H9 (cell line): ENCODE measurements at regions not wholly inside any gene's neighbourhood (a gene's known extent, or its start where the extent isn't known, plus 50 kb on each side); places are given as distances from the start of the nearest gene placed in this dataset.

ENCODE experiments used
- DNase-seq: peaks from one replicate; pipeline ENCODE4 v3.0.0-alpha.2; 2017
- H2AFZ ChIP-seq: one replicate; pipeline ENCODE4 v1.6.1; 2013; ENCODE audit warnings: mild to moderate bottlenecking, low read length, control low read depth, moderate library complexity
- H2AK5ac ChIP-seq: 2 replicates; pipeline ENCODE4 v1.6.1; 2013; ENCODE audit warnings: low read length, control low read depth, mixed read lengths; ENCODE audit not compliant: insufficient read length
- H2BK120ac ChIP-seq: one replicate; pipeline ENCODE4 v1.6.1; 2013; ENCODE audit warnings: low read depth, mild to moderate bottlenecking, low read length, control low read depth, inconsistent platforms; ENCODE audit not compliant: poor library complexity, severe bottlenecking
- H2BK12ac ChIP-seq: 2 replicates; pipeline ENCODE4 v1.6.1; 2013; ENCODE audit warnings: low read length, control low read depth, mixed read lengths, low read depth; ENCODE audit not compliant: insufficient read length
- H2BK15ac ChIP-seq: 2 replicates; pipeline ENCODE4 v1.6.1; 2013; ENCODE audit warnings: low read depth, low read length, control low read depth
- H2BK20ac ChIP-seq: one replicate; pipeline ENCODE4 v1.6.1; 2013; ENCODE audit warnings: low read depth, mild to moderate bottlenecking, low read length, control low read depth, inconsistent platforms; ENCODE audit not compliant: poor library complexity, severe bottlenecking
- H2BK5ac ChIP-seq: 2 replicates; pipeline ENCODE4 v1.6.1; 2013; ENCODE audit warnings: low read length, control low read depth, mixed read lengths; ENCODE audit not compliant: insufficient read length
- H3K14ac ChIP-seq: 2 replicates; pipeline ENCODE4 v1.6.1; 2013; ENCODE audit warnings: low read length, control low read depth; ENCODE audit not compliant: insufficient read depth
- H3K18ac ChIP-seq: 2 replicates; pipeline ENCODE4 v1.6.1; 2013; ENCODE audit warnings: low read depth, mild to moderate bottlenecking, mixed read lengths, low read length, control low read depth; ENCODE audit not compliant: insufficient read length
- H3K23ac ChIP-seq: 2 replicates; pipeline ENCODE4 v1.6.1; 2013; ENCODE audit warnings: low read length, control low read depth, mixed read lengths, low read depth; ENCODE audit not compliant: insufficient read length
- H3K23me2 ChIP-seq: 2 replicates; pipeline ENCODE4 v1.6.1; 2013; ENCODE audit warnings: low read depth, mild to moderate bottlenecking, mixed read lengths, low read length, control low read depth; ENCODE audit not compliant: insufficient read length, poor library complexity, severe bottlenecking
- H3K27ac ChIP-seq: 2 replicates; pipeline ENCODE4 v1.5.1; 2013; ENCODE audit warnings: low read length, control low read depth, mixed read lengths, low read depth; ENCODE audit not compliant: insufficient read length
- H3K27me3 ChIP-seq: 2 replicates; pipeline ENCODE4 v1.6.1; 2013; ENCODE audit warnings: low read length, control low read depth, inconsistent platforms; ENCODE audit not compliant: insufficient read depth
- H3K4ac ChIP-seq: 2 replicates; pipeline ENCODE4 v1.6.1; 2013; ENCODE audit warnings: low read depth, mild to moderate bottlenecking, control low read depth, inconsistent platforms, low read length, moderate library complexity
- H3K4me1 ChIP-seq: 2 replicates; pipeline ENCODE4 v1.6.1; 2013; ENCODE audit warnings: low read length, control low read depth, inconsistent platforms; ENCODE audit not compliant: insufficient read depth
- H3K4me2 ChIP-seq: 2 replicates; pipeline ENCODE4 v1.6.1; 2013; ENCODE audit warnings: low read length, control low read depth, mixed read lengths; ENCODE audit not compliant: insufficient read length, insufficient read depth
- H3K56ac ChIP-seq: 2 replicates; pipeline ENCODE4 v1.6.1; 2013; ENCODE audit warnings: low read depth, mild to moderate bottlenecking, mixed read lengths, low read length, control low read depth; ENCODE audit not compliant: insufficient read length
- H3K79me1 ChIP-seq: 2 replicates; pipeline ENCODE4 v1.6.1; 2013; ENCODE audit warnings: low read depth, mild to moderate bottlenecking, moderate library complexity, low read length, control low read depth, inconsistent platforms; ENCODE audit not compliant: insufficient read depth, poor library complexity, severe bottlenecking
- H3K79me2 ChIP-seq: 2 replicates; pipeline ENCODE4 v1.6.1; 2013; ENCODE audit warnings: low read length, control low read depth, inconsistent platforms; ENCODE audit not compliant: insufficient read depth
- H3K9ac ChIP-seq: 2 replicates; pipeline ENCODE4 v1.6.1; 2013; ENCODE audit warnings: low read length, control low read depth, mixed read lengths; ENCODE audit not compliant: insufficient read length; ENCODE audit errors: extremely low read depth
- H3K9me3 ChIP-seq: one replicate; pipeline ENCODE4 v1.6.1; 2013; ENCODE audit warnings: low read depth, low read length, inconsistent platforms; ENCODE audit not compliant: control insufficient read depth
- H3T11ph ChIP-seq: one replicate; pipeline ENCODE4 v1.6.1; 2013; ENCODE audit warnings: mild to moderate bottlenecking, low read length, control low read depth, inconsistent platforms
- H4K20me1 ChIP-seq: one replicate; pipeline ENCODE4 v1.6.1; 2013; ENCODE audit not compliant: control insufficient read depth, insufficient read length, insufficient read depth
- H4K5ac ChIP-seq: 2 replicates; pipeline ENCODE4 v1.6.1; 2013; ENCODE audit warnings: low read depth, mild to moderate bottlenecking, mixed read lengths, low read length, control low read depth; ENCODE audit not compliant: insufficient read length
- H4K8ac ChIP-seq: replicated peaks from 2 replicates; pipeline ENCODE4 v1.6.1; 2013; ENCODE audit warnings: low read length, control low read depth, mixed read lengths, low read depth; ENCODE audit not compliant: insufficient read length
- H4K91ac ChIP-seq: 2 replicates; pipeline ENCODE4 v1.6.1; 2013; ENCODE audit warnings: low read depth, mild to moderate bottlenecking, moderate library complexity, mixed read lengths, low read length, control low read depth; ENCODE audit not compliant: insufficient read length
- H3K27ac Mint-ChIP-seq, 3 experiments: 2 replicates in 2 of 3; 3 replicates in 1 of 3; pipeline ENCODE4 v1.8.0; 2020 to 2021; ENCODE audit warnings: mixed read lengths in 3 of 3, mild to moderate bottlenecking in 1 of 3, moderate library complexity in 1 of 3
- H3K27me3 Mint-ChIP-seq: 2 replicates; pipeline ENCODE4 v1.8.0; 2021; ENCODE audit warnings: low read depth, mild to moderate bottlenecking, moderate library complexity, mixed read lengths
- H3K36me3 Mint-ChIP-seq, 3 experiments: 2 replicates in 2 of 3; 3 replicates in 1 of 3; pipeline ENCODE4 v1.8.0; 2020 to 2021; ENCODE audit warnings: low read depth in 3 of 3, mixed read lengths in 3 of 3; ENCODE audit not compliant: insufficient read depth in 1 of 3
- H3K4me1 Mint-ChIP-seq, 2 experiments: 2 replicates each; pipeline ENCODE4 v1.8.0; 2020; ENCODE audit warnings: mixed read lengths in 2 of 2
- H3K4me3 Mint-ChIP-seq, 2 experiments: 2 replicates in 1 of 2; 3 replicates in 1 of 2; pipeline ENCODE4 v1.8.0; 2020 to 2021; ENCODE audit warnings: mild to moderate bottlenecking in 2 of 2, mixed read lengths in 2 of 2, moderate library complexity in 1 of 2
- H3K9me3 Mint-ChIP-seq, 2 experiments: 2 replicates in 1 of 2; 3 replicates in 1 of 2; pipeline ENCODE4 v1.8.0; 2020; ENCODE audit warnings: mild to moderate bottlenecking in 2 of 2, mixed read lengths in 2 of 2, moderate library complexity in 1 of 2
- CTCF ChIP-seq: fragments of 200-600 bp; sonication (generic); conservative IDR thresholded peaks from 3 replicates; pipeline ENCODE4 v1.8.0; 2021; ENCODE audit warnings: antibody characterized with exemption, mild to moderate bottlenecking
- WGBS: extraction: QIAGEN DNeasy Blood & Tissue Kit; methylation state at CpG from one replicate; pipeline ENCODE4 v1.1.7; 2013; ENCODE audit warnings: missing lambda C conversion rate, low lambda C conversion rate, mixed read lengths; ENCODE audit not compliant: insufficient read length; ENCODE audit errors: extremely low coverage; 5-methylcytosine and 5-hydroxymethylcytosine counted together

DNA sequence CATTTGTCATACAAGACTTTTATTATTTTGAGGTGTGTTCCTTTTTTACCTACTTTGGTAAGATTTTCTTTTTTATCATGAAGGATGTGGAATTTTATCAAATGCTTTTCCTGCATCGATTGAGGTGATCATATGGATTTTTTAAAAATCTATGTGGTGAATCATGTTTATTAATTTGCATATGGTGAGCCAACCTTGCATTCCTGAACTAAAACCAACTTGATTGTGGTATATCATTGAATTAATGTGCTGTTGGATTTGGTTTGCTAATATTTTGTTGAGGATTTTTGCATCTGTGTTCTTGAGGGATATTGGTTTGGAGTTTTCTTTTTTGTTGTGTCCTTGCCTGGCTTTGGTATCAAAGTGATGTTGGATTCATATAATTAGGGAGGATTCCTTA lies 848.1 kb upstream of the EYS start:
- no peaks in the 10 kb centered on the region for H3K4me1 Mint-ChIP-seq
- no peak for TF ChIP-seq CTCF
- no peaks in the 10 kb centered on the region for H3K27me3 ChIP-seq
- no peak overlapping the region for H2BK5ac ChIP-seq
- no peaks in the 10 kb centered on the region for H3K79me1 ChIP-seq
- no peak overlapping the region for H2BK120ac ChIP-seq
- no peak overlapping the region for H3K14ac ChIP-seq
- no peaks in the 10 kb centered on the region for H3K23me2 ChIP-seq
- H2BK15ac ChIP-seq = no peak overlapping the region
- no peak overlapping the region for H4K91ac ChIP-seq
- H4K20me1 ChIP-seq = no peaks in the 10 kb centered on the region
- peaks cover 31 to 39% of the 10 kb centered on the region in 2 experiments for H3K9me3 Mint-ChIP-seq
- peaks cover 4 to 47% (median 11%) of the 10 kb centered on the region in 3 experiments for H3K36me3 Mint-ChIP-seq
- no peak overlapping the region for H3K56ac ChIP-seq
- no peak overlapping the region for H3K4me2 ChIP-seq
- H3K23ac ChIP-seq = no peak overlapping the region
- H3K27me3 Mint-ChIP-seq = no peaks in the 10 kb centered on the region
- H2BK12ac ChIP-seq = no peak overlapping the region
- H2BK20ac ChIP-seq = no peak overlapping the region
- no peak overlapping the region for H3K18ac ChIP-seq
- H3K4me1 ChIP-seq = no peaks in the 10 kb centered on the region
- H3K9ac ChIP-seq = no peak overlapping the region
- no peaks in the 10 kb centered on the region for H3K79me2 ChIP-seq
- no peak for DNase-seq
- no peak overlapping the region for H2AK5ac ChIP-seq
- no peak overlapping the region for H3T11ph ChIP-seq
- H3K9me3 ChIP-seq = no peaks in the 10 kb centered on the region
- no peak overlapping the region for H4K5ac ChIP-seq
- H4K8ac ChIP-seq = no peak overlapping the region
- WGBS = no CpG with 5 or more reads among the region's 1 CpG
- H3K4ac ChIP-seq = no peak overlapping the region
- no peak overlapping the region for H3K27ac Mint-ChIP-seq
- H3K4me3 Mint-ChIP-seq = no peak overlapping the region
- no peak overlapping the region for H3K27ac ChIP-seq
- no peak overlapping the region for H2AFZ ChIP-seq
